ENCODE measurements at regions not wholly inside any gene's neighbourhood (a gene's known extent, or its start where the extent isn't known, plus 50 kb on each side); places are given as distances from the start of the nearest gene placed in this dataset.

- no peak for TF ChIP-seq CTCF (IDR thresholded peaks at IDR 0.05 in 8 of 11, conservative IDR thresholded peaks at IDR 0.05 in 3 of 11)
- no peak for TF ChIP-seq POLR2A (IDR thresholded peaks at IDR 0.05)
- TF ChIP-seq POLR2AphosphoS5 (IDR thresholded peaks at IDR 0.05) = no peak
These were observed 130.9 kb upstream of the BLID start for GRCh38 chr11:122246874-122247273.
